HG02970 (cell line): ENCODE measurements at regions not wholly inside any gene's neighbourhood (a gene's known extent, or its start where the extent isn't known, plus 50 kb on each side); places are given as distances from the start of the nearest gene placed in this dataset.

Experiments
- ATAC-seq: cut with Tn5 transposase; IDR thresholded peaks from one replicate; pipeline ENCODE4 v1.9.1; 2021; ENCODE audit warnings: mild to moderate bottlenecking, moderate library complexity, moderate number of reproducible peaks; ENCODE audit not compliant: unreplicated experiment, low FRiP score

- ATAC-seq, result no peak
Measured at GRCh38 chr3:117928836-117929235, 1105.8 kb downstream of the IGSF11 start.

GRCh38 chr3:117932441-117932840 is 1102.2 kb downstream of the IGSF11 start:
- ATAC-seq, result no peak

- no peak for ATAC-seq
Measured at GRCh38 chr3:117936159-117936558, 1098.5 kb downstream of the IGSF11 start.

GRCh38 chr3:117938974-117939373 is 1095.7 kb downstream of the IGSF11 start:
- ATAC-seq, result no peak

GRCh38 chr3:117939425-117940027 is 1095.1 kb downstream of the IGSF11 start:
- no peak for ATAC-seq

- ATAC-seq, result no peak
Measured at GRCh38 chr3:117941015-117941414, 1093.6 kb downstream of the IGSF11 start.

- ATAC-seq, result no peak
Measured at GRCh38 chr3:117941756-117942155, 1092.9 kb downstream of the IGSF11 start.

GRCh38 chr3:117954131-117954530 is 1080.5 kb downstream of the IGSF11 start:
- ATAC-seq, result no peak

- no peak for ATAC-seq
Measured at GRCh38 chr3:117955196-117955595, 1079.5 kb downstream of the IGSF11 start.

- ATAC-seq, result no peak
Measured at GRCh38 chr3:117958027-117958426, 1076.6 kb downstream of the IGSF11 start.

- ATAC-seq, result no peak
Measured at GRCh38 chr3:117962750-117963149, 1071.9 kb downstream of the IGSF11 start.

- ATAC-seq, result no peak
Measured at GRCh38 chr3:117963858-117964257, 1070.8 kb downstream of the IGSF11 start.

- no peak for ATAC-seq
Measured at GRCh38 chr3:117964814-117965213, 1069.8 kb downstream of the IGSF11 start.

- no peak for ATAC-seq
Measured at GRCh38 chr3:117977504-117978228, 1057.0 kb downstream of the IGSF11 start.

GRCh38 chr3:117979466-117979865 is 1055.2 kb downstream of the IGSF11 start:
- no peak for ATAC-seq

GRCh38 chr3:117987256-117987655 is 1047.4 kb downstream of the IGSF11 start:
- ATAC-seq, result no peak

- no peak for ATAC-seq
Measured at GRCh38 chr3:117989982-117990381, 1044.7 kb downstream of the IGSF11 start.

- ATAC-seq, result no peak
Measured at GRCh38 chr3:117990627-117991026, 1044.0 kb downstream of the IGSF11 start.

GRCh38 chr3:117995842-117996437 is 1038.7 kb downstream of the IGSF11 start:
- ATAC-seq, result no peak

GRCh38 chr3:117997201-117998049 is 1037.2 kb downstream of the IGSF11 start:
- ATAC-seq, result peak; percentile 99

- no peak for ATAC-seq
Measured at GRCh38 chr3:117998071-117998470, 1036.6 kb downstream of the IGSF11 start.
